Type B pancreatic cell (in vitro differentiated cells): ENCODE measurements at regions not wholly inside any gene's neighbourhood (a gene's known extent, or its start where the extent isn't known, plus 50 kb on each side); places are given as distances from the start of the nearest gene placed in this dataset.
A peak's percentile ranks its signal among the peaks of the same experiment; 100 is the strongest.

Experiments
- DNase-seq: peaks from one replicate; pipeline ENCODE4 v3.0.0; 2021; ENCODE audit warnings: mixed read lengths; ENCODE audit not compliant: unreplicated experiment; ENCODE audit errors: extremely low spot score
- H3K27ac Mint-ChIP-seq: 2 replicates; pipeline ENCODE4 v1.8.0; 2021; ENCODE audit warnings: mild to moderate bottlenecking, mixed read lengths
- H3K27me3 Mint-ChIP-seq: 2 replicates; pipeline ENCODE4 v1.8.0; 2021; ENCODE audit warnings: mixed read lengths
- H3K36me3 Mint-ChIP-seq: 2 replicates; pipeline ENCODE4 v1.8.0; 2021; ENCODE audit warnings: mixed read lengths
- H3K4me1 Mint-ChIP-seq: one replicate; pipeline ENCODE4 v1.8.0; 2021; ENCODE audit warnings: mixed read lengths; ENCODE audit not compliant: unreplicated experiment
- H3K4me3 Mint-ChIP-seq: 2 replicates; pipeline ENCODE4 v1.8.0; 2021; ENCODE audit warnings: mild to moderate bottlenecking, mixed read lengths
- H3K9me3 Mint-ChIP-seq: 2 replicates; pipeline ENCODE4 v1.8.0; 2021; ENCODE audit warnings: mixed read lengths
- CTCF ChIP-seq: fragments of 200-600 bp; sonication (generic); conservative IDR thresholded peaks from 2 replicates; pipeline ENCODE4 v1.5.0; 2021; ENCODE audit warnings: antibody characterized with exemption, mild to moderate bottlenecking

- no peak overlapping the region for H3K27ac Mint-ChIP-seq
- no peak for DNase-seq
- no peaks in the 10 kb centered on the region for H3K27me3 Mint-ChIP-seq
- peaks cover 7% of the 10 kb centered on the region for H3K9me3 Mint-ChIP-seq
- TF ChIP-seq CTCF: no peak
- no peaks in the 10 kb centered on the region for H3K36me3 Mint-ChIP-seq
- no peaks in the 10 kb centered on the region for H3K4me1 Mint-ChIP-seq
- no peak overlapping the region for H3K4me3 Mint-ChIP-seq
Observed at GRCh38 chr4:129604632-129605255, 508.8 kb downstream of the C4orf33 start.

- Mint-ChIP-seq H3K9me3 (no peaks in the 10 kb centered on the region), H3K36me3 (no peaks in the 10 kb centered on the region), H3K27ac (no peak overlapping the region), H3K4me3 (no peak overlapping the region), H3K27me3 (no peaks in the 10 kb centered on the region), H3K4me1 (peaks cover 8% of the 10 kb centered on the region)
- DNase-seq: no peak
- TF ChIP-seq CTCF: no peak
Observed at GRCh38 chr4:129614611-129615010, 518.7 kb downstream of the C4orf33 start.

- no peak overlapping the region for H3K27ac Mint-ChIP-seq
- H3K9me3 Mint-ChIP-seq: no peaks in the 10 kb centered on the region
- no peaks in the 10 kb centered on the region for H3K4me1 Mint-ChIP-seq
- no peak for TF ChIP-seq CTCF
- DNase-seq: no peak
- no peak overlapping the region for H3K4me3 Mint-ChIP-seq
- no peaks in the 10 kb centered on the region for H3K27me3 Mint-ChIP-seq
- H3K36me3 Mint-ChIP-seq: no peaks in the 10 kb centered on the region
Observed at GRCh38 chr4:129622566-129622965, 526.6 kb downstream of the C4orf33 start.

- no peaks in the 10 kb centered on the region for H3K9me3 Mint-ChIP-seq
- no peak overlapping the region for H3K4me3 Mint-ChIP-seq
- DNase-seq: no peak
- no peaks in the 10 kb centered on the region for H3K4me1 Mint-ChIP-seq
- H3K27ac Mint-ChIP-seq: no peak overlapping the region
- H3K27me3 Mint-ChIP-seq: no peaks in the 10 kb centered on the region
- H3K36me3 Mint-ChIP-seq: no peaks in the 10 kb centered on the region
- TF ChIP-seq CTCF: no peak
Observed at GRCh38 chr4:129623233-129623875, 527.4 kb downstream of the C4orf33 start.

GRCh38 chr4:129641179-129641578, 545.2 kb downstream of the C4orf33 start:
- no peaks in the 10 kb centered on the region for H3K9me3 Mint-ChIP-seq

More at GRCh38 chr4:129641179-129641578, 545.2 kb downstream of the C4orf33 start:
- Mint-ChIP-seq H3K27ac (no peak overlapping the region), H3K27me3 (no peaks in the 10 kb centered on the region), H3K4me1 (no peaks in the 10 kb centered on the region), H3K36me3 (no peaks in the 10 kb centered on the region), H3K4me3 (no peak overlapping the region)
- no peak for DNase-seq
- TF ChIP-seq CTCF: peak; percentile 83
